SK-N-SH treated with all-trans-retinoic acid at 6 μM for 48 hours (cell line): ENCODE measurements at regions not wholly inside any gene's neighbourhood (a gene's known extent, or its start where the extent isn't known, plus 50 kb on each side); places are given as distances from the start of the nearest gene placed in this dataset.

Experiments used
- ARNTL ChIP-seq: fragments of 450-650 bp; formaldehyde crosslinking; IDR thresholded peaks from 2 replicates; pipeline ENCODE4 v1.5.0; 2020; ENCODE audit warnings: low read depth, mild to moderate bottlenecking, moderate library complexity, borderline replicate concordance
- ESRRG ChIP-seq: fragments of 250-450 bp; sonication (Bioruptor Pico); IDR thresholded peaks from 2 replicates; pipeline ENCODE4 v1.6.1; 2021; ENCODE audit warnings: mild to moderate bottlenecking
- ISL1 ChIP-seq: fragments of 250-450 bp; sonication (Bioruptor Pico); IDR thresholded peaks from 2 replicates; pipeline ENCODE4 v2.1.2; 2022; ENCODE audit warnings: mild to moderate bottlenecking, moderate library complexity
- OSR1 ChIP-seq: fragments of 250-450 bp; sonication (Bioruptor Pico); IDR thresholded peaks from 2 replicates; pipeline ENCODE4 v1.8.0; 2022; ENCODE audit warnings: moderate library complexity, mild to moderate bottlenecking, inconsistent platforms
- PATZ1 ChIP-seq: fragments of 250-450 bp; sonication (Bioruptor Pico); IDR thresholded peaks from 2 replicates; pipeline ENCODE4 v1.8.0; 2020; ENCODE audit warnings: mild to moderate bottlenecking, moderate library complexity, borderline replicate concordance
- PPARA ChIP-seq: fragments of 250-450 bp; sonication (Bioruptor Pico); IDR thresholded peaks from 2 replicates; pipeline ENCODE4 v1.5.0; 2020; ENCODE audit warnings: mild to moderate bottlenecking, borderline replicate concordance
- RARB ChIP-seq: fragments of 250-450 bp; sonication (Bioruptor Pico); IDR thresholded peaks from 2 replicates; pipeline ENCODE4 v1.8.0; 2021; ENCODE audit warnings: mild to moderate bottlenecking, moderate library complexity
- SNAI2 ChIP-seq: fragments of 250-450 bp; sonication (Bioruptor Pico); IDR thresholded peaks from 2 replicates; pipeline ENCODE4 v1.5.0; 2020; ENCODE audit warnings: mild to moderate bottlenecking, moderate library complexity
- TF ChIP-seq, protein P1 (sequence below): fragments of 250-450 bp; sonication (Bioruptor Pico); IDR thresholded peaks from 2 replicates; pipeline ENCODE4 v1.5.1; 2020; ENCODE audit warnings: low read depth, mild to moderate bottlenecking, moderate library complexity
- TF ChIP-seq, protein P2 (sequence below): fragments of 250-450 bp; sonication (Bioruptor Pico); IDR thresholded peaks from 2 replicates; pipeline ENCODE4 v1.8.0; 2021; ENCODE audit warnings: low read depth, mild to moderate bottlenecking, moderate library complexity, borderline replicate concordance

- TF ChIP-seq ARNTL (CRISPR knock-in tag) (no peak), ISL1 (CRISPR knock-in tag) (no peak), PPARA (CRISPR knock-in tag) (no peak), PATZ1 (no peak), RARB (CRISPR knock-in tag) (no peak), SNAI2 (no peak), OSR1 (no peak), ESRRG (CRISPR knock-in tag) (no peak)
- TF ChIP-seq, protein P1, sequence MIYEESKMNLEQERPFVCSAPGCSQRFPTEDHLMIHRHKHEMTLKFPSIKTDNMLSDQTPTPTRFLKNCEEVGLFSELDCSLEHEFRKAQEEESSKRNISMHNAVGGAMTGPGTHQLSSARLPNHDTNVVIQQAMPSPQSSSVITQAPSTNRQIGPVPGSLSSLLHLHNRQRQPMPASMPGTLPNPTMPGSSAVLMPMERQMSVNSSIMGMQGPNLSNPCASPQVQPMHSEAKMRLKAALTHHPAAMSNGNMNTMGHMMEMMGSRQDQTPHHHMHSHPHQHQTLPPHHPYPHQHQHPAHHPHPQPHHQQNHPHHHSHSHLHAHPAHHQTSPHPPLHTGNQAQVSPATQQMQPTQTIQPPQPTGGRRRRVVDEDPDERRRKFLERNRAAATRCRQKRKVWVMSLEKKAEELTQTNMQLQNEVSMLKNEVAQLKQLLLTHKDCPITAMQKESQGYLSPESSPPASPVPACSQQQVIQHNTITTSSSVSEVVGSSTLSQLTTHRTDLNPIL: no peak
- TF ChIP-seq, protein P2, sequence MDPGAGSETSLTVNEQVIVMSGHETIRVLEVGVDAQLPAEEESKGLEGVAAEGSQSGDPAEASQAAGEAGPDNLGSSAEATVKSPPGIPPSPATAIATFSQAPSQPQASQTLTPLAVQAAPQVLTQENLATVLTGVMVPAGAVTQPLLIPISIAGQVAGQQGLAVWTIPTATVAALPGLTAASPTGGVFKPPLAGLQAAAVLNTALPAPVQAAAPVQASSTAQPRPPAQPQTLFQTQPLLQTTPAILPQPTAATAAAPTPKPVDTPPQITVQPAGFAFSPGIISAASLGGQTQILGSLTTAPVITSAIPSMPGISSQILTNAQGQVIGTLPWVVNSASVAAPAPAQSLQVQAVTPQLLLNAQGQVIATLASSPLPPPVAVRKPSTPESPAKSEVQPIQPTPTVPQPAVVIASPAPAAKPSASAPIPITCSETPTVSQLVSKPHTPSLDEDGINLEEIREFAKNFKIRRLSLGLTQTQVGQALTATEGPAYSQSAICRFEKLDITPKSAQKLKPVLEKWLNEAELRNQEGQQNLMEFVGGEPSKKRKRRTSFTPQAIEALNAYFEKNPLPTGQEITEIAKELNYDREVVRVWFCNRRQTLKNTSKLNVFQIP (CRISPR knock-in tag): no peak
Observed at GRCh38 chr2:225842939-225843338, 443.4 kb downstream of the NYAP2 start.
